ENCODE measurements at regions not wholly inside any gene's neighbourhood (a gene's known extent, or its start where the extent isn't known, plus 50 kb on each side); places are given as distances from the start of the nearest gene placed in this dataset.

- TF ChIP-seq CTCF (conservative IDR thresholded peaks at IDR 0.05 in 1 of 2, IDR thresholded peaks at IDR 0.05 in 1 of 2; ENCODE audit: extremely low read depth in 1 of 2, insufficient read depth in 1 of 2, low read depth in 1 of 2, low read length in 2 of 2) (no peak), EZH2 (IDR thresholded peaks at IDR 0.05; ENCODE audit: borderline replicate concordance, low read length) (no peak)
Observed at GRCh38 chr16:9205661-9206060, 114.2 kb downstream of the HAPSTR1 start.
